H9 (cell line): ENCODE measurements at regions not wholly inside any gene's neighbourhood (a gene's known extent, or its start where the extent isn't known, plus 50 kb on each side); places are given as distances from the start of the nearest gene placed in this dataset.

ENCODE experiments used
- DNase-seq: peaks from one replicate; pipeline ENCODE4 v3.0.0-alpha.2; 2017
- H2AFZ ChIP-seq: one replicate; pipeline ENCODE4 v1.6.1; 2013; ENCODE audit warnings: mild to moderate bottlenecking, low read length, control low read depth, moderate library complexity
- H2AK5ac ChIP-seq: 2 replicates; pipeline ENCODE4 v1.6.1; 2013; ENCODE audit warnings: low read length, control low read depth, mixed read lengths; ENCODE audit not compliant: insufficient read length
- H2BK120ac ChIP-seq: one replicate; pipeline ENCODE4 v1.6.1; 2013; ENCODE audit warnings: low read depth, mild to moderate bottlenecking, low read length, control low read depth, inconsistent platforms; ENCODE audit not compliant: poor library complexity, severe bottlenecking
- H2BK12ac ChIP-seq: 2 replicates; pipeline ENCODE4 v1.6.1; 2013; ENCODE audit warnings: low read length, control low read depth, mixed read lengths, low read depth; ENCODE audit not compliant: insufficient read length
- H2BK15ac ChIP-seq: 2 replicates; pipeline ENCODE4 v1.6.1; 2013; ENCODE audit warnings: low read depth, low read length, control low read depth
- H2BK20ac ChIP-seq: one replicate; pipeline ENCODE4 v1.6.1; 2013; ENCODE audit warnings: low read depth, mild to moderate bottlenecking, low read length, control low read depth, inconsistent platforms; ENCODE audit not compliant: poor library complexity, severe bottlenecking
- H2BK5ac ChIP-seq: 2 replicates; pipeline ENCODE4 v1.6.1; 2013; ENCODE audit warnings: low read length, control low read depth, mixed read lengths; ENCODE audit not compliant: insufficient read length
- H3K14ac ChIP-seq: 2 replicates; pipeline ENCODE4 v1.6.1; 2013; ENCODE audit warnings: low read length, control low read depth; ENCODE audit not compliant: insufficient read depth
- H3K18ac ChIP-seq: 2 replicates; pipeline ENCODE4 v1.6.1; 2013; ENCODE audit warnings: low read depth, mild to moderate bottlenecking, mixed read lengths, low read length, control low read depth; ENCODE audit not compliant: insufficient read length
- H3K23ac ChIP-seq: 2 replicates; pipeline ENCODE4 v1.6.1; 2013; ENCODE audit warnings: low read length, control low read depth, mixed read lengths, low read depth; ENCODE audit not compliant: insufficient read length
- H3K23me2 ChIP-seq: 2 replicates; pipeline ENCODE4 v1.6.1; 2013; ENCODE audit warnings: low read depth, mild to moderate bottlenecking, mixed read lengths, low read length, control low read depth; ENCODE audit not compliant: insufficient read length, poor library complexity, severe bottlenecking
- H3K27ac ChIP-seq: 2 replicates; pipeline ENCODE4 v1.5.1; 2013; ENCODE audit warnings: low read length, control low read depth, mixed read lengths, low read depth; ENCODE audit not compliant: insufficient read length
- H3K27me3 ChIP-seq: 2 replicates; pipeline ENCODE4 v1.6.1; 2013; ENCODE audit warnings: low read length, control low read depth, inconsistent platforms; ENCODE audit not compliant: insufficient read depth
- H3K4ac ChIP-seq: 2 replicates; pipeline ENCODE4 v1.6.1; 2013; ENCODE audit warnings: low read depth, mild to moderate bottlenecking, control low read depth, inconsistent platforms, low read length, moderate library complexity
- H3K4me1 ChIP-seq: 2 replicates; pipeline ENCODE4 v1.6.1; 2013; ENCODE audit warnings: low read length, control low read depth, inconsistent platforms; ENCODE audit not compliant: insufficient read depth
- H3K4me2 ChIP-seq: 2 replicates; pipeline ENCODE4 v1.6.1; 2013; ENCODE audit warnings: low read length, control low read depth, mixed read lengths; ENCODE audit not compliant: insufficient read length, insufficient read depth
- H3K56ac ChIP-seq: 2 replicates; pipeline ENCODE4 v1.6.1; 2013; ENCODE audit warnings: low read depth, mild to moderate bottlenecking, mixed read lengths, low read length, control low read depth; ENCODE audit not compliant: insufficient read length
- H3K79me1 ChIP-seq: 2 replicates; pipeline ENCODE4 v1.6.1; 2013; ENCODE audit warnings: low read depth, mild to moderate bottlenecking, moderate library complexity, low read length, control low read depth, inconsistent platforms; ENCODE audit not compliant: insufficient read depth, poor library complexity, severe bottlenecking
- H3K79me2 ChIP-seq: 2 replicates; pipeline ENCODE4 v1.6.1; 2013; ENCODE audit warnings: low read length, control low read depth, inconsistent platforms; ENCODE audit not compliant: insufficient read depth
- H3K9ac ChIP-seq: 2 replicates; pipeline ENCODE4 v1.6.1; 2013; ENCODE audit warnings: low read length, control low read depth, mixed read lengths; ENCODE audit not compliant: insufficient read length; ENCODE audit errors: extremely low read depth
- H3K9me3 ChIP-seq: one replicate; pipeline ENCODE4 v1.6.1; 2013; ENCODE audit warnings: low read depth, low read length, inconsistent platforms; ENCODE audit not compliant: control insufficient read depth
- H3T11ph ChIP-seq: one replicate; pipeline ENCODE4 v1.6.1; 2013; ENCODE audit warnings: mild to moderate bottlenecking, low read length, control low read depth, inconsistent platforms
- H4K20me1 ChIP-seq: one replicate; pipeline ENCODE4 v1.6.1; 2013; ENCODE audit not compliant: control insufficient read depth, insufficient read length, insufficient read depth
- H4K5ac ChIP-seq: 2 replicates; pipeline ENCODE4 v1.6.1; 2013; ENCODE audit warnings: low read depth, mild to moderate bottlenecking, mixed read lengths, low read length, control low read depth; ENCODE audit not compliant: insufficient read length
- H4K8ac ChIP-seq: replicated peaks from 2 replicates; pipeline ENCODE4 v1.6.1; 2013; ENCODE audit warnings: low read length, control low read depth, mixed read lengths, low read depth; ENCODE audit not compliant: insufficient read length
- H4K91ac ChIP-seq: 2 replicates; pipeline ENCODE4 v1.6.1; 2013; ENCODE audit warnings: low read depth, mild to moderate bottlenecking, moderate library complexity, mixed read lengths, low read length, control low read depth; ENCODE audit not compliant: insufficient read length
- H3K27ac Mint-ChIP-seq, 3 experiments: 2 replicates in 2 of 3; 3 replicates in 1 of 3; pipeline ENCODE4 v1.8.0; 2020 to 2021; ENCODE audit warnings: mixed read lengths in 3 of 3, mild to moderate bottlenecking in 1 of 3, moderate library complexity in 1 of 3
- H3K27me3 Mint-ChIP-seq: 2 replicates; pipeline ENCODE4 v1.8.0; 2021; ENCODE audit warnings: low read depth, mild to moderate bottlenecking, moderate library complexity, mixed read lengths
- H3K36me3 Mint-ChIP-seq, 3 experiments: 2 replicates in 2 of 3; 3 replicates in 1 of 3; pipeline ENCODE4 v1.8.0; 2020 to 2021; ENCODE audit warnings: low read depth in 3 of 3, mixed read lengths in 3 of 3; ENCODE audit not compliant: insufficient read depth in 1 of 3
- H3K4me1 Mint-ChIP-seq, 2 experiments: 2 replicates each; pipeline ENCODE4 v1.8.0; 2020; ENCODE audit warnings: mixed read lengths in 2 of 2
- H3K4me3 Mint-ChIP-seq, 2 experiments: 2 replicates in 1 of 2; 3 replicates in 1 of 2; pipeline ENCODE4 v1.8.0; 2020 to 2021; ENCODE audit warnings: mild to moderate bottlenecking in 2 of 2, mixed read lengths in 2 of 2, moderate library complexity in 1 of 2
- H3K9me3 Mint-ChIP-seq, 2 experiments: 2 replicates in 1 of 2; 3 replicates in 1 of 2; pipeline ENCODE4 v1.8.0; 2020; ENCODE audit warnings: mild to moderate bottlenecking in 2 of 2, mixed read lengths in 2 of 2, moderate library complexity in 1 of 2
- WGBS: extraction: QIAGEN DNeasy Blood & Tissue Kit; methylation state at CpG from one replicate; pipeline ENCODE4 v1.1.7; 2013; ENCODE audit warnings: missing lambda C conversion rate, low lambda C conversion rate, mixed read lengths; ENCODE audit not compliant: insufficient read length; ENCODE audit errors: extremely low coverage; 5-methylcytosine and 5-hydroxymethylcytosine counted together
- TF ChIP-seq, protein P1 (sequence below): fragments of 200-600 bp; sonication (generic); conservative IDR thresholded peaks from 3 replicates; pipeline ENCODE4 v1.8.0; 2021; ENCODE audit warnings: antibody characterized with exemption, mild to moderate bottlenecking

DNA sequence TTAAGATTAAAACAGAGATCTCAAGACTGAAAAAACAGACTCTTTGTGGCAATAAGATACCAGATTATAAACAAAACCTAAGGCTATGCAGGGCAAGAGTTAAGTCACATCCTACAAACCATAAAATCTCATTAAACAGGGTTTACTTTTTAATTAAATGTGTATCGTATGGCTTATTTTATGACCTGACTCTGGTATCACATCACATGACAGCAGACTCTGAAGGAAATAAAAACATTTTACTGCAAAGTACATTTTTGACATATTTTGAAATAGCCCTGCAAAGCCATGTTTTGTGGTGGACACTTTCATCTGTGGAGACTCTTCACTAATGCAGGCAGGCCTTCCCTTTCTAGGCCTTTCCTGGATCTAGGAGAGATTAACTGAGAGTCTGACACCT, 327.6 kb upstream of the CLEC14A start:
- Histone ChIP-seq H4K91ac (no peak overlapping the region), H3K27ac (no peak overlapping the region), H2BK5ac (no peak overlapping the region), H3K4me2 (no peak overlapping the region), H2BK20ac (no peak overlapping the region), H3K4me1 (no peaks in the 10 kb centered on the region), H3K56ac (no peak overlapping the region), H2BK120ac (no peak overlapping the region), H4K20me1 (no peaks in the 10 kb centered on the region), H3K79me2 (no peaks in the 10 kb centered on the region), H3K27me3 (no peaks in the 10 kb centered on the region), H3K9me3 (no peaks in the 10 kb centered on the region), H2BK15ac (no peak overlapping the region), H3K79me1 (no peaks in the 10 kb centered on the region), H3K4ac (no peak overlapping the region), H3K9ac (no peak overlapping the region), H2AK5ac (no peak overlapping the region), H3K23ac (no peak overlapping the region), H4K8ac (no peak overlapping the region), H2AFZ (no peak overlapping the region), H3K14ac (no peak overlapping the region), H3K23me2 (no peaks in the 10 kb centered on the region), H4K5ac (no peak overlapping the region), H3K18ac (no peak overlapping the region), H3T11ph (no peak overlapping the region), H2BK12ac (no peak overlapping the region)
- no peaks in the 10 kb centered on the region for H3K4me1 Mint-ChIP-seq
- WGBS, result no CpG with 5 or more reads among the region's 1 CpG
- no peak overlapping the region for H3K4me3 Mint-ChIP-seq
- peaks cover 5 to 6% of the 10 kb centered on the region in 2 experiments; a peak in 4 of 5 replicates for H3K9me3 Mint-ChIP-seq
- DNase-seq, result no peak
- H3K36me3 Mint-ChIP-seq, result peaks cover 0 to 4% (median 0%) of the 10 kb centered on the region in 3 experiments; a peak in 1 of 7 replicates
- peaks cover 4% of the 10 kb centered on the region for H3K27me3 Mint-ChIP-seq
- TF ChIP-seq, protein P1, sequence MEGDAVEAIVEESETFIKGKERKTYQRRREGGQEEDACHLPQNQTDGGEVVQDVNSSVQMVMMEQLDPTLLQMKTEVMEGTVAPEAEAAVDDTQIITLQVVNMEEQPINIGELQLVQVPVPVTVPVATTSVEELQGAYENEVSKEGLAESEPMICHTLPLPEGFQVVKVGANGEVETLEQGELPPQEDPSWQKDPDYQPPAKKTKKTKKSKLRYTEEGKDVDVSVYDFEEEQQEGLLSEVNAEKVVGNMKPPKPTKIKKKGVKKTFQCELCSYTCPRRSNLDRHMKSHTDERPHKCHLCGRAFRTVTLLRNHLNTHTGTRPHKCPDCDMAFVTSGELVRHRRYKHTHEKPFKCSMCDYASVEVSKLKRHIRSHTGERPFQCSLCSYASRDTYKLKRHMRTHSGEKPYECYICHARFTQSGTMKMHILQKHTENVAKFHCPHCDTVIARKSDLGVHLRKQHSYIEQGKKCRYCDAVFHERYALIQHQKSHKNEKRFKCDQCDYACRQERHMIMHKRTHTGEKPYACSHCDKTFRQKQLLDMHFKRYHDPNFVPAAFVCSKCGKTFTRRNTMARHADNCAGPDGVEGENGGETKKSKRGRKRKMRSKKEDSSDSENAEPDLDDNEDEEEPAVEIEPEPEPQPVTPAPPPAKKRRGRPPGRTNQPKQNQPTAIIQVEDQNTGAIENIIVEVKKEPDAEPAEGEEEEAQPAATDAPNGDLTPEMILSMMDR, result no peak
- no peak overlapping the region for H3K27ac Mint-ChIP-seq
